ENCODE measurements at regions not wholly inside any gene's neighbourhood (a gene's known extent, or its start where the extent isn't known, plus 50 kb on each side); places are given as distances from the start of the nearest gene placed in this dataset.

- TF ChIP-seq, protein P1, sequence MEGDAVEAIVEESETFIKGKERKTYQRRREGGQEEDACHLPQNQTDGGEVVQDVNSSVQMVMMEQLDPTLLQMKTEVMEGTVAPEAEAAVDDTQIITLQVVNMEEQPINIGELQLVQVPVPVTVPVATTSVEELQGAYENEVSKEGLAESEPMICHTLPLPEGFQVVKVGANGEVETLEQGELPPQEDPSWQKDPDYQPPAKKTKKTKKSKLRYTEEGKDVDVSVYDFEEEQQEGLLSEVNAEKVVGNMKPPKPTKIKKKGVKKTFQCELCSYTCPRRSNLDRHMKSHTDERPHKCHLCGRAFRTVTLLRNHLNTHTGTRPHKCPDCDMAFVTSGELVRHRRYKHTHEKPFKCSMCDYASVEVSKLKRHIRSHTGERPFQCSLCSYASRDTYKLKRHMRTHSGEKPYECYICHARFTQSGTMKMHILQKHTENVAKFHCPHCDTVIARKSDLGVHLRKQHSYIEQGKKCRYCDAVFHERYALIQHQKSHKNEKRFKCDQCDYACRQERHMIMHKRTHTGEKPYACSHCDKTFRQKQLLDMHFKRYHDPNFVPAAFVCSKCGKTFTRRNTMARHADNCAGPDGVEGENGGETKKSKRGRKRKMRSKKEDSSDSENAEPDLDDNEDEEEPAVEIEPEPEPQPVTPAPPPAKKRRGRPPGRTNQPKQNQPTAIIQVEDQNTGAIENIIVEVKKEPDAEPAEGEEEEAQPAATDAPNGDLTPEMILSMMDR (conservative IDR thresholded peaks at IDR 0.05; ENCODE audit: low read depth in 2 of 2), result no peak
Measured at GRCh38 chr11:71171576-71171975, 80.8 kb downstream of the SHANK2 start (continued).

GRCh38 chr11:71170624-71171423 lies 81.6 kb downstream of the SHANK2 start:
- peak; percentile 37 for DNase-seq (ENCODE audit: low spot score)
- peaks cover 5% of the 10 kb centered on the region; the same call in 2 of the 3 replicates for H3K9me3 Mint-ChIP-seq

More at GRCh38 chr11:71170624-71171423, 81.6 kb downstream of the SHANK2 start:
- no peak for TF ChIP-seq ZNF462 (CRISPR knock-in tag; IDR thresholded peaks at IDR 0.05)
- TF ChIP-seq ZNF114 (CRISPR knock-in tag; IDR thresholded peaks at IDR 0.05), result no peak
- no peak overlapping the region for H2AFZ ChIP-seq
- peaks cover 34% of the 10 kb centered on the region for H3K36me3 Mint-ChIP-seq (ENCODE audit: low read depth)
- no peak overlapping the region for H3K4me2 ChIP-seq
- peaks cover 36% of the 10 kb centered on the region for H3K4me1 Mint-ChIP-seq
- peaks cover 2% of the 10 kb centered on the region; the same call in 1 of the 2 replicates for H4K20me1 ChIP-seq (replicated peaks; ENCODE audit: insufficient read depth)
- H3K4me3 ChIP-seq, result no peak overlapping the region
- H3K27me3 ChIP-seq (ENCODE audit: insufficient read depth), result no peaks in the 10 kb centered on the region
- no peak overlapping the region for H3K27ac ChIP-seq (ENCODE audit: low read depth)
- no peak overlapping the region for H3K27ac Mint-ChIP-seq
- no peaks in the 10 kb centered on the region for H3K36me3 ChIP-seq (ENCODE audit: insufficient read depth)
- peak; percentile 23; the same call in 1 of the 3 replicates for ATAC-seq
- H3K4me1 ChIP-seq (ENCODE audit: insufficient read depth), result peaks cover 17% of the 10 kb centered on the region
- no peaks in the 10 kb centered on the region for H3K9me2 ChIP-seq (ENCODE audit: insufficient read depth)
- no peak overlapping the region for H3K4me3 Mint-ChIP-seq
- H3K79me2 ChIP-seq (replicated peaks; ENCODE audit: insufficient read depth), result peaks cover 61% of the 10 kb centered on the region
- H3F3A ChIP-seq (replicated peaks; ENCODE audit: low read depth), result no peaks in the 10 kb centered on the region
- H3K27me3 Mint-ChIP-seq (ENCODE audit: insufficient read depth, low read depth, poor library complexity), result peaks cover 9% of the 10 kb centered on the region
